NCI-H128 (cell line): ENCODE measurements at regions not wholly inside any gene's neighbourhood (a gene's known extent, or its start where the extent isn't known, plus 50 kb on each side); places are given as distances from the start of the nearest gene placed in this dataset.

Source experiments
- DNase-seq: peaks from one replicate; lab custom pipeline; 2025; ENCODE audit not compliant: unreplicated experiment; lab: John Stamatoyannopoulos, UW

- DNase-seq, result no peak
Observed at GRCh38 chrX:45261005-45261404, 60.3 kb upstream of the DIPK2B start.

DNA sequence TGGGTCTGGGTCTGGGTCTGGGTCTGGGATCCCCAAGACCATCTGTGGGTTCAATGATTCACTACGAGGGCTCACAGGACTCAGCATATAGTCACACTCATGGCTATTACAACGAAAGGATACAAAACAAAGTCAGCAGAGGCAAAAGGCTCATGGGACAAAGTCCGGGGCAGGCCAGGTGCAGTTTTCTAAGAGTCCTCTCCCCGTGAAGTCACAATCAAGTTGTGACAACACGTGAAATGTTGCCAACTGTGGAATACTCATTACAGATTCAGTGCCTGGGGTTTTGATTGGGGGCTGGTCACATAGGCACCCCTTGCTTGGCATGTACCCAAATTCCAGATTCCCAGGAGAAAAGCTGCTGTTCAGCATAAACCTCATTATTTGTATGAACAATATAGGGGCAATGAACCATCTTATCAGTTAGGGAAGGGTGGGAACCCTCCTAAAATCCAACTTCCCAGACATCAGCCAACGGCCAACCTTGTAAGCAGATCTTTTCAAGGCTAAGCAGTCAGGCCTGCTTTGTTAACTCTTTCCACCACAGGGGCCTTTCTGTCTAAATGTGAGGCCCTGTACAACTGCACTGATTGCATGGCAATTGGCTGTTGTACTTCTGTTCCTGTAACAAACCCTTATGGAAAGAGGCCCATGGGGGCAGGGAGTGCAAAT lies 58.2 kb upstream of the DIPK2B start:
- DNase-seq, result no peak
